GM12872 (cell line): ENCODE measurements at regions not wholly inside any gene's neighbourhood (a gene's known extent, or its start where the extent isn't known, plus 50 kb on each side); places are given as distances from the start of the nearest gene placed in this dataset.

ENCODE experiments used
- TF ChIP-seq, protein P1 (sequence below): IDR thresholded peaks from 3 replicates; pipeline ENCODE4 v1.5.1; 2011; ENCODE audit warnings: low read depth, mild to moderate bottlenecking, low read length, moderate library complexity; ENCODE audit not compliant: insufficient read depth

DNA sequence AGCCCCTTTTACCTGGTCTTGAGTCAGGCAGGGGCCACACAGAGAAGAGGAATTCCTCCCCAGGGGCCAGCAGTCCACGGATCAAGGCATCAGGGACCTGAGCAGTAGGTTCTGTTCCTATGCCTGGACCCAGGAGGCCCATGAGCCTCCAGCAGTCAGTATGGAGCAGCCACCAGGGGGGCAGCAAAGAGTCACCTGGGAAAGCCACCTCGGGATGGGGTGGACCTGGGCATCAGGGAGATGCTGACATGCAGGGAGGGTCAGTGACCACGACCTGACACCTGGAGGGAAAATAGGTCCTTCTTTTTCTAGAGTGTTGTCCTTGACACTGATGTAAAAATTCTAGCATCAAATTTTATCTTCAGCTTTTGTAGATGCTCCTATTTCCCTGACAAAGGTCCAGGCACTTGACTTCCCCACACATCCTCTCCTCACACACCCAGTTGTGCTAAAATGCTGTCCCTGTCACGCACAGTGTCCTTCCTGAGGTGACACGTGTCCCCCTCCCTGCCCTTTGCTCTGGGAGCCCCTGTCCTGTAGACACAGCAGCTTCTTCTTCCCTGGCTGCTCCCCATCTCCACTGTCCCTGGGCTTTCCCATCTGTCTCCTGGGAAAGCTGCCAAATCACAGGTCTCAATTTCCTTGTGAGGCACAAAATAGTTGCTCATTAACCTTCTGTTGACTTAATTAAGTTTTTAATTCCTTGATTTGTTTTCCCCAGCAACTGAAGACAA lies 70.0 kb upstream of the IGLL5 start:
- TF ChIP-seq, protein P1, sequence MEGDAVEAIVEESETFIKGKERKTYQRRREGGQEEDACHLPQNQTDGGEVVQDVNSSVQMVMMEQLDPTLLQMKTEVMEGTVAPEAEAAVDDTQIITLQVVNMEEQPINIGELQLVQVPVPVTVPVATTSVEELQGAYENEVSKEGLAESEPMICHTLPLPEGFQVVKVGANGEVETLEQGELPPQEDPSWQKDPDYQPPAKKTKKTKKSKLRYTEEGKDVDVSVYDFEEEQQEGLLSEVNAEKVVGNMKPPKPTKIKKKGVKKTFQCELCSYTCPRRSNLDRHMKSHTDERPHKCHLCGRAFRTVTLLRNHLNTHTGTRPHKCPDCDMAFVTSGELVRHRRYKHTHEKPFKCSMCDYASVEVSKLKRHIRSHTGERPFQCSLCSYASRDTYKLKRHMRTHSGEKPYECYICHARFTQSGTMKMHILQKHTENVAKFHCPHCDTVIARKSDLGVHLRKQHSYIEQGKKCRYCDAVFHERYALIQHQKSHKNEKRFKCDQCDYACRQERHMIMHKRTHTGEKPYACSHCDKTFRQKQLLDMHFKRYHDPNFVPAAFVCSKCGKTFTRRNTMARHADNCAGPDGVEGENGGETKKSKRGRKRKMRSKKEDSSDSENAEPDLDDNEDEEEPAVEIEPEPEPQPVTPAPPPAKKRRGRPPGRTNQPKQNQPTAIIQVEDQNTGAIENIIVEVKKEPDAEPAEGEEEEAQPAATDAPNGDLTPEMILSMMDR, result 0 out of 3 replicates have a peak, but pooled peaks have one; percentile 7

DNA sequence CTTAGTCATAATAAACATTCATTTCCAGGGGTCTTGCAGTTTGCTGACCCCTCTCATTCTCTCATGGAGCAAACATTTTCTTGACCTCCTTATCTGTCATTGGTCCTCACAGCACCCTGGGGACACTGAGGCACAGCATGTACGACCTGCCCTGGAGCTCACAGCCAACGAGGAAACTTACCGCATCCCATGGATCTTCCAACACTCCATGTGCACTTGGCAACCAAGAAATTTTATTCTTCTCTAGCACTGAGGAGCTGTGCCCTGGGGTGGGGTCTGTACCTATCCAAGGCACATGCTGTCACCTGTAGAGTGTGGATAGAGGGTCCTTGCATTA lies 69.4 kb upstream of the IGLL5 start:
- TF ChIP-seq, protein P1, result no peak

DNA sequence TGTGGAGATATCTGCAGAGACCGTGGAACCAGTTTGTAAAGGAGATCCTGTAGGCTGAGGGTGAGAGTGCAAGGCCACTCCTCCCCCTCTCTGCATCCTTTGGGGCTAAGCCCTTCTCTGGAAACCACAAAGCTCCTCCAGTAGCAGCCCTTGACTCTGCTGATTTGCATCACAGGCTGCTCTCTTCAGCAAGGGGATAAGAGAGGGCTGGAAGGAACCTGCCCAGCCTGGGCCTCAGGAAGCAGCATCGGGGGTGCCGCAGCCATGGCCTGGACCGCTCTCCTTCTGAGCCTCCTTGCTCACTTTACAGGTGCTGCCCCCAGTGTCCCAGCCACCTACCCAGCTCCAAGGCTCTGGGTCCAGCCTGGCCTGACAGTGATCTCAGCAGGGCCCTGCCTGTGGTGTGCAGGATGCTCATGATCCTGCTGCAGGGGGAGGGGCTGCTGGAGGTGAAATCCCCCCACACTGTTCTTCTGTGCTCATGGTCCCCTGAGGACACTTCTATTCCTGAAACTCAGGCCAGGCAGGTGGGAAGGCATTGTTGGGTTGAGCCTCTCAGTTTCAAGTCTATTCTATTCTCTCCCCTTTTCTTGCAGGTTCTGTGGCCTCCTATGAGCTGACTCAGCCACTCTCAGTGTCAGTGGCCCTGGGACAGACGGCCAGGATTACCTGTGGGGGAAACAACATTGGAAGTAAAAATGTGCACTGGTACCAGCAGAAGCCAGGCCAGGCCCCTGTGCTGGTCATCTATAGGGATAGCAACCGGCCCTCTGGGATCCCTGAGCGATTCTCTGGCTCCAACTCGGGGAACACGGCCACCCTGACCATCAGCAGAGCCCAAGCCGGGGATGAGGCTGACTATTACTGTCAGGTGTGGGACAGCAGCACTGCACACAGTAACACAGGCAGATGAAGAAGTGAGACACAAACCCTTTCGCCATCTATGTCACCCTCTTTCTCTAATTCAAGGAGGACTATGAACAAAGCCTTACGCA lies 68.5 kb upstream of the IGLL5 start:
- TF ChIP-seq, protein P1, result no peak

DNA sequence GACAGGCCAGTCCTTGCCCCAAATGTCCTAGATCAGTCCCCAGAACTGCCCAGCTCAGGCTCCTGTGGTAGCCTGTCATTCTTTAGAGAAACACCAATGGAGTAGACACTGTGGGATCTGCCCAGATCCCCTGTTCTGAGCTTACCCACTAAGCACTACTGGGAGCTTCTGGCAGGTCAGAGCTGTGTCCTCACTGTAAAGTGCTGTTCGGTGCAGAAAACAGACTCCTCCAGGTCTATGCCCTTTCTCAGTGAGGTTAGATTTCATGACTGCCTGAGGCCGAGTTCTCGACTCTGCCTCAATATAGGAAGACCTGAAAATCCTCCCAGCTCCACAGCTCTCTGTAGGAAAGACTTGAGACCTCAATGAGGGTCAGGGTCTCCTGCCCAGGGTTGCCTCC lies 67.5 kb upstream of the IGLL5 start:
- TF ChIP-seq, protein P1, result no peak

DNA sequence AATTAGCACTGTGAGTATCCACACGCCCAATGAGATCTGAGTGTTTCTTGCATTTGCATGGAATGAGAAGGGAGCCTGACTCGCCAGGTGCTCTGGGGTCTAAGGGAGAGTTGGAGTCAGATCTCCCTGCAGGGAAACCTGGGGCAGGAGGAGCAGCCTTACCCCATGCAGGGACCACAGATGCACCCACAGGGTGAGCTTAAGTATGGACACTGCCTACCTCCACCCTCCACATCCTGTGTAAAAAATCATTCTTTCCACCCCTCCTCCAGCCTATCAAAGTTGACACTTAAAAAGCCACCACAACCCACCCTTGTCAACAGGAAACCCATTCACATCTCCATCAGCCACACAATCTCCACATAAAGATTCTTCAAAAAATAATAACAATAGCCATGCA lies 67.0 kb upstream of the IGLL5 start:
- TF ChIP-seq, protein P1, result no peak

DNA sequence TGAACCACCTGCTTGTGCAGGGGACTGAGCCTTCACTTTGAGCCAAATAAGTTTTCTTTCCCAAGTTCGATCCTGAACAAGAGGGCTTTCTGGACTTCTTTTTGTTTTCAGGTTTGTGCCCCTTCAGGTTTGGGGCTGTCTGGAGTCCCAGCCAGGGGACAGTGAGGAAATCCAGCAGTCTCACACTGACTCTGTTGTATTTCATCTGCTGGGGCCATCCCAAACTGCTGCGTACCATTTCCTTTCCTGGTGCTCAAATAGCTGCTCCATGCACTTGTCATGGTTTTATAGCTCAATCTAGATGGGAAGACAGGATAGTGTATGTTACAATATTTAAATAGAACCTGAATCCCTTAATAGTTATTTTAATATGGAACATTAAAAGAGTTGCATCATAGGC lies 66.3 kb upstream of the IGLL5 start:
- TF ChIP-seq, protein P1, result no peak

DNA sequence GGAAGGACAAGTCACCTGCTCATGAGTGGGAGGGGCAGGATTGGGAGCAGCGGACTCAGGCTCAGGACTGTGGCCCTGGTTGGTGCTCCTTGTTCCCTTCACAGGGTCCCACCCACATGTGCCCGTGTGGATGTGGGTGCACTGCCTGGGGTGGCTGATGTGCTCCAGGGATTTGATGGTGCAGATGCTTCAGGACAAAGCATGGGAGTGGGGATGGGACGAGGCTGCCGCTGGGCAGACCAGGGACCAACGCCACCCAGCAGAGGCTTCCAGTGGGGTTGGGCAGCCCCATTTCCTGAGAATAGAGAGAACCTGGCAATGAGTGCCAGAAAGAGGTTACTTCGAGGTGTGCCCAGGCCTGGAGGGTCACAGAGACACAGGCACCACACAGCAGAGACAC lies 65.5 kb upstream of the IGLL5 start:
- TF ChIP-seq, protein P1, result no peak
